GM18508 (cell line): ENCODE measurements at regions not wholly inside any gene's neighbourhood (a gene's known extent, or its start where the extent isn't known, plus 50 kb on each side); places are given as distances from the start of the nearest gene placed in this dataset.

Experiments used
- ATAC-seq: cut with Tn5 transposase; IDR thresholded peaks from one replicate; pipeline ENCODE4 v1.9.1; 2021; ENCODE audit warnings: moderate number of reproducible peaks; ENCODE audit not compliant: insufficient read depth, unreplicated experiment

DNA sequence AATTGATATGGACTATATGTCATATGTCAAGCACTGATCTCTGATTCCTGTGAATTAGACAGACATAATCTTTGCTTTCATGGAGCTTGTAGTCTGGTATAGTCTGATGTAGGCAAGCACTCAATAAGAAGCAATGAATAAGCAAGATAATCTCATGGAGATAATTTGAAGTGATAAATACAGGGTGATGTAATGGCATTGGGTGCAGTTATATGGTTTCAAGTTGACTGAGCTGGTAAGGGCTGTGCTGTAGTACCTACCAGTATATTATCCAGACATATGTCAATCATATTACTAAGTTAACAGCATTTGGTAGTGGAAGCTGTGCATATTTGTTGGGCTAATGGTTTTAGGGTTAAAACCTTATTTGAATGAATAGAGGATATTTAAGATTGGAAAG is 117.5 kb upstream of the PRPS1L1 start:
- ATAC-seq: no peak

- ATAC-seq: no peak
Measured at GRCh38 chr7:18151422-18151821, 123.8 kb upstream of the PRPS1L1 start.

DNA sequence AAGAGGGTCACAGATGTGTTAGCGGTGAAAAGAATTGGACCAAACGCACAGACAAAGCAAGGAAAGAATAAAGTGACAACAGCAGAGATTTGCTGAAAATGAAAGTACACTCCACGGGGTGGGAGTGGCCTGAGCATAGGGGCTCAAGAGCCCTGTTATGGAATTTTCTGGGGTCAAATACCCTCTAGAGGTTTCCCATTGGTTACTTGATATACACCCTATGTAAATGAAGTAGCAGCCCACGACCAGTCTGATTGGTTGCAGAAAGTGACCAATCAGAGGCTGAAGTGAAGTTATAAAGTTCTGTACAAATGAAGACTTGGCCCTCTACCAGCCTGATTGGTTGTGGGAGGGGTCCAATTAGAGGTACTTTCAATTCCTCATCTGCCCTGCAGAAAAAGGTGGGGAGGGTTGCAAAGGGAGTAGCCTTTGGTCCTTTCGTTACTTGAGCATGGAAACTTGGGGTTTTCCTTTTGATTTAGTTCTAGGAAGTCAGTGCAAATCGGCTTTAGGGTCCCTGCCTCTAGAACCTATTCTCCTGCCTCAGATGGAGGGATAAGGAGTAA is 125.6 kb upstream of the PRPS1L1 start:
- no peak for ATAC-seq

DNA sequence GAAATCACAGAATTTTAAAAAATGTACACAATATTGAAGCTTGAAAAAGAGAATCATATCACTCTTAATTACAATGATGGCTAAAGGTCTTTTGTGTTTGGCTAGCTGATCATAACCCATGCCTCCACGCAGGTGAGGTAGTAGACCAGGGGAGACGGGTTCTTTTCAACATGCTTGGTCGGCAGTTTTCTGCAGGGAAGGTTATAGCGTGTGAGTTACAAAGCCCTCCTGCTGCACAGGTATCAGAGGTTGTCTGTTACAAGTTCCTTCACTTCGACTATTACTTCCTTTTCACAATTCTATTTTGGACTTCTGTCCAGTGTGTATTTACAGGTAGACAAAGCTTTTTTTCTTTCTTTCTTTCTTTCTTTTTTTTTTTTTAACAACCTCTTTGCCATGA is 127.1 kb upstream of the PRPS1L1 start:
- no peak for ATAC-seq

GRCh38 chr7:18157233-18157632 is 129.6 kb upstream of the PRPS1L1 start:
- no peak for ATAC-seq

GRCh38 chr7:18162657-18163056 is 135.0 kb upstream of the PRPS1L1 start:
- ATAC-seq: no peak

DNA sequence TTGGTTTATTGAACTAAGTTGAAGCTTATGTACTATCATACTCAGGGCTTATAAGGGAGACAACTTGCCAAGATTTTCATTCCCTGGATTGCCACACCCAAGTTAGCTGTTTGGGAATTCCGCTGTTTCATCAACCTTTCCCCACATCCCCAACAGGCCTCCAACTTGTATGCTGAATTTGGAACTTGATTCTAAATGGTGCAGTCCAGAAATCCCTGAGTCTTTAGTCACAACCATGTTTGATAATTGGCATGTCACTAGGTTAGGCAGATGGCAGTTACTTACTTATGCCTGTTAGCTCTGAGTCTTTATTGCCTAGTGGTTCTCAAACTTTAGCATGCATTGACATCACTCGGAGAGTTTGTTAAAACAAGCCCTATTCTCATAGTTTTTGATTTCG is 135.4 kb upstream of the PRPS1L1 start:
- no peak for ATAC-seq

DNA sequence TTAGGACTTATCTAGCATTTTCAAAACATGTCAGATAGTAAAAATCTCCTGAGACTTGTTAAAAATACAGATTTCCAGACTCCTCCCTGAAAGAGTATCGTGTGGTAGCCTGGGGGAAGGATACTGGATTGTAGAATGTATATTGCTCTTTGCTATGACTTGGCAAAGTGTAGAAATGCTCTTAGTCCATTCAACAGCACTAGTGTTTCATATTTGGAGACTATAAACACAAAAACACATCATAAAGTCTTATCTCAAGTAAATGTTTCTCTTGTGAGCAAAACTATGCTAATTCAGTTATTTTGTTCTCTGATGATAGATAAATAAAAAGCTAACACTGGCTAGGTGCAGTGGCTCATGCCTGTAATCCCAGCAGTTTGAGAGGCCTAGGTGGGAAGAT is 137.5 kb upstream of the PRPS1L1 start:
- no peak for ATAC-seq

- ATAC-seq: no peak
Measured at GRCh38 chr7:18166002-18166401, 138.4 kb upstream of the PRPS1L1 start.

DNA sequence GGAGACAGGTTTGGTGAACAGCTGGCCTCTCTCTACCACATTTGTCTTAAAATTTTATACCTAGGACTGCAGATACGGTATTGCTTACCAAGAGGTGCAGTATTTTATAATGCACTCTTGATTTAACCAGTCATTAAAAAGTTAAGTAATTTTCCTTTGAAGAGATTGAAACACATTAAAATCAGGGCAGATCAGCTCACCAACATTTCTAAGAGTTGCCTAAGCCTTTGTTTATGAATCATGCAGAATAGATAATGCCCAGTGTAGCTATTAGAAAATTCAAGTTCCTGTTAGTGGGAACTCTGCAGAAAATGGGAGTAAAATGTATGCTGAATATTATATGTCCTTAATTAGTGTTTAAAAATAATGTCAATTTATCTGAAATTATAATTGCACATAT is 140.2 kb upstream of the PRPS1L1 start:
- no peak for ATAC-seq

DNA sequence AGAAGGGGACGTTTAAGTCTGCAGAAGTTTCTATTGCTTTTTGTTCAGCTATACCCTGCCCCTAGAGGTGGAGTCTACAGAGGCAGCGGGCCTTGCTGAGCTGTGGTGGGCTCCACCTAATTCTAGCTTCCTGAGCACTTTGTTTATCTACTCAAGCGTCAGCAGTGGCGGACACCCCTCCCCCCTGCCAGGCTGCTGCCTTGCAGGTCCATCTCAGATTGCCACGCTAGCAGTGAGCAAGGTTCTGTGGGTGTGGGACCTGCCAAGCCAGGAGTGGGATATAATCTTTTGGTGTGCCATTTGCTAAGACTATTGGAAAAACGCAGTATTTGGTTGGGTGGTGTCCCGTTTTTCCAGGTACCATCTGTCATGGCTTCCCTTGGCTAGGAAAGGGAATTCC is 147.3 kb upstream of the PRPS1L1 start:
- ATAC-seq: no peak

GRCh38 chr7:18175801-18176450 is 148.3 kb upstream of the PRPS1L1 start:
- no peak for ATAC-seq

GRCh38 chr7:18177129-18177814 is 149.6 kb upstream of the PRPS1L1 start:
- ATAC-seq: no peak

DNA sequence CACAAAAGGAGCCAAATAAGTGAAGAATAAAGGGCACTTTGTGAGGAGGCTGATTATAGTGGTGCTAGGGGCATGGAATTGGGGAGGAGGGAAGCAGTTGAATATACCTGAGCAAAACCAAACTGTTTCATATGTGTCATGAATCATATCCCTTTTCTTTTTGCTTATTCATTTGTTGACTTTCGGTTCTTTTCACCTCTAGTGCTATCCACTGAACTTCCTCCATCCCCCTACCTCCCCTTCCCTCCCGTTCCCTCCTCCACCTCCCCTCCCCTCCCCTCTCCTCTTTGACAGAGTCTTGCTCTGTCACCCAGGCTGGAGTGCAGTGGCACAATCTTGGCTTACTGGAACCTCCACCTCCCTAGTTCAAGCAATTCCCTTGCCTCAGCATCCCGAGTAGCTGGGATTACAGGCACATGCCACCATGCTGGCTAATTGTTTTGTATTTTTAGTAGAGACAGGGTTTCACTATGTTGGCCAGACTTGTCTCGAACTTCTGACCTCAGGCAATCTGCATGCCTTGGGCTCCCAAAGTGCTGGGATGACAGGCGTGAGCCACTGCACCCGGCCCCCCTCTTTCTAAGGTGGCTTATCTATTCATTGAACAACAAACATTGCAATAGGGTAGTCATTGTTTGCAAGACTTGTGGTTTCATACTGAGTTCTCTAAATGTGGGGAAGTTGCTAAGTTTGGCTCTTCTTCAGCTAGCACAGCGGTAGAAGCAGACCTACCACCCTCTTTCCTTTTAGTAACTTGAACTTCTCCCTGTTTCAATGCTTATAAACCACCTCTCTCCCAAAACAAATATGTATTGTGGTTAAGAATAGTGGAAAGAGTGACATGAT is 150.4 kb upstream of the PRPS1L1 start:
- peak; percentile 89 for ATAC-seq

GRCh38 chr7:18179093-18179492 is 151.4 kb upstream of the PRPS1L1 start:
- no peak for ATAC-seq

GRCh38 chr7:18180685-18181084 is 153.0 kb upstream of the PRPS1L1 start:
- no peak for ATAC-seq

DNA sequence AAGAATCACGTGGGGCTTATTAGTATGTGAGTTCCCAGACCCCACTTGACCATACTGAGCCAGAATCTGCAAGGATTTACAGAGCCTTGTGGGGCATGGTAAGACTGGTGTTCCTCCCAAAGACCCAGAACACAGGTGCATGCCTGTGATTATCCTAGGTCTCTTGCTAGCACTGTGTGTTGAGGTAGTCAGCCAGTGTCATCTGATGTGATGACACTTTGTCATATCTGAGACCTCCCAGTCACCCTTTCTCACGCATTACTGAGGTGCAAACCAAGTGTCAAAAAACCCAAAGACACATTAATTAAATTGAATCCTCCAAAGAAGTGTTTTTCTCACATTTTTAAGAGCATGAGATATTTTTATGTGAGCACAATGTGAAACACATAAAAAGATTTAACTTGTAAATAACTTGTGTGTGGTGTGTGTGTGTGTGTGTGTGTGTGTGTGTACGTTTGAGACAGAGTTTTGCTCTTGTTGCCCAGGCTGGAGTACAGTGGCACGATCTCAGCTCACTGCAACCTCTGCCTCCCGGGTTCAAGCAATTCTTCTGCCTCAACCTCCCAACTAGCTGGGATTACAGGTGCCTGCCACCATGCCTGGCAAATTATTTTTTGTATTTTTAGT is 162.0 kb upstream of the PRPS1L1 start:
- no peak for ATAC-seq

DNA sequence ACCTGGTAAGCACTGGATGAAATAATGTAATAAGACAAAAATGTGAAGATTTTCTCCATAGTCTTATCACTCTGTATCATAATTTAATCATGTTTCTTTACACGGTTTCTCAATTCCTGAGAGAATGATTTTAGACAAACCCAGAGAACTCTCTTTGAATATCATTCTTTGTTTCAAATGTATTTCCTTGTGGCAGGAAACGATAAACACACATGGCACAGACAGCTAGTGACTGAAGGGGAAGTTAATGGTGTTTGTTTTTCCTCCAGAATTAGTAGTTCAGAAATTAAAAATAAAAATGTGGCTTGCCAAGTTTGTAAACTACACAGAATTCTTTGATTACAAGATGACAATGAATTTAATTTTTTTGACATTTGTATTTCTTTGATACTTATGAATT is 163.7 kb upstream of the PRPS1L1 start:
- no peak for ATAC-seq

- no peak for ATAC-seq
Measured at GRCh38 chr7:18191862-18192625, 164.4 kb upstream of the PRPS1L1 start.

DNA sequence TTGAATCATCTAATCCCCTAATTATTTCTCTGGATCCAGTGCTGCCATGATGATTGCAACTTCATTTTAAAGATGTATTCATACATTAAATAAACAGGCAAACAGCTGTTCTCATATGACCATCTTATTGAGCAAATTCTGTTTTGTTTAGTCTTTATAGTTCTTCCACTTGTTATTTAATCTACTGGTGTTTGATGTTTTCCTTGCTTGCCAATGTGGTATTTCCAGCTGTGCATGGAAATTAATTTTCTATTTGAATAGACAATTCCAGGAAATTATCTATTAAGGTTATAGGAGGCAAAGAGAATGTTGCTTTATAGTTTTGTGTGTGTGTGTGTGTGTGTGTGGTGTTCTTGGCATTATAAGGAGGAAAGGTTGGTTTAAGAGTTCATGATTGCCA is 167.0 kb upstream of the PRPS1L1 start:
- no peak for ATAC-seq
